Fibroblast of lung (primary cell): ENCODE measurements at regions not wholly inside any gene's neighbourhood (a gene's known extent, or its start where the extent isn't known, plus 50 kb on each side); places are given as distances from the start of the nearest gene placed in this dataset.

Experiments
- CTCF ChIP-seq, 2 donors: IDR thresholded peaks in 1 of 2; conservative IDR thresholded peaks in 1 of 2; 1 replicate in 1 of 2; 2 replicates in 1 of 2; pipeline ENCODE4 v1.5.1; 2011 to 2012; ENCODE audit warnings: low read length in 2 of 2, control low read depth in 1 of 2, inconsistent platforms in 1 of 2, low read depth in 1 of 2, mild to moderate bottlenecking in 1 of 2
- EZH2 ChIP-seq: IDR thresholded peaks from 2 replicates; pipeline ENCODE4 v1.5.1; 2012; ENCODE audit warnings: low read length, control low read depth, mild to moderate bottlenecking; ENCODE audit errors: missing control alignments

GRCh38 chr5:159402856-159403255, 72.6 kb upstream of the IL12B start:
- TF ChIP-seq CTCF (conservative IDR thresholded peaks at IDR 0.05 in 1 of 2, IDR thresholded peaks at IDR 0.05 in 1 of 2; ENCODE audit: low read depth in 1 of 2, low read length in 2 of 2) (no peak), EZH2 (no peak)
